OCI-LY7 (cell line): ENCODE measurements at regions not wholly inside any gene's neighbourhood (a gene's known extent, or its start where the extent isn't known, plus 50 kb on each side); places are given as distances from the start of the nearest gene placed in this dataset.

Experiments used
- BruUV-seq: library from RNA; stranded (reverse); fragments of 400-500 nt; replicated peaks from 2 replicates; lab custom pipeline; 2021; lab: Mats Ljungman, UMichigan
- CTCF ChIA-PET: fragments of 300-600 bp; sonication (Branson Sonifier 250); formaldehyde crosslinking; loops from one replicate; lab custom pipeline; 2022; ENCODE audit warnings: antibody characterized with exemption; ENCODE audit not compliant: unreplicated experiment; lab: Charles Lee
- POLR2A ChIA-PET: fragments of 300-600 bp; sonication (Branson Sonifier 250); formaldehyde crosslinking; loops from one replicate; lab custom pipeline; 2022; ENCODE audit warnings: antibody characterized with exemption; lab: Charles Lee
- DNase-seq: peaks from one replicate; pipeline ENCODE4 v3.0.0-alpha.2; 2015; ENCODE audit warnings: low spot score
- H2AFZ ChIP-seq: fragments of 200-600 bp; sonication (generic), shearing (Covaris generic); 2 replicates; pipeline ENCODE4 v1.6.1; 2014; ENCODE audit warnings: mild to moderate bottlenecking, antibody characterized with exemption, low read length, moderate library complexity
- H3K27ac ChIP-seq: fragments of 200-600 bp; sonication (generic); 2 replicates; pipeline ENCODE4 v1.5.1; 2014; ENCODE audit warnings: mixed run types, low read depth, mild to moderate bottlenecking, moderate library complexity, low read length, inconsistent platforms; ENCODE audit not compliant: poor library complexity, severe bottlenecking
- H3K36me3 ChIP-seq: fragments of 200-600 bp; sonication (generic); 2 replicates; pipeline ENCODE4 v1.6.1; 2014; ENCODE audit warnings: mild to moderate bottlenecking, antibody characterized with exemption, low read length, moderate library complexity, mixed read lengths; ENCODE audit not compliant: insufficient read depth
- H3K4me1 ChIP-seq: fragments of 200-600 bp; sonication (generic); 2 replicates; pipeline ENCODE4 v1.5.1; 2014; ENCODE audit warnings: mild to moderate bottlenecking, low read length; ENCODE audit not compliant: insufficient read depth, poor library complexity, severe bottlenecking
- H3K4me2 ChIP-seq: fragments of 200-600 bp; sonication (generic); 2 replicates; pipeline ENCODE4 v1.6.1; 2014; ENCODE audit warnings: mild to moderate bottlenecking, low read length
- H3K4me3 ChIP-seq: fragments of 200-600 bp; sonication (generic); 2 replicates; pipeline ENCODE4 v1.5.1; 2014; ENCODE audit warnings: mild to moderate bottlenecking, low read depth, low read length; ENCODE audit not compliant: poor library complexity, severe bottlenecking
- H3K79me2 ChIP-seq: fragments of 200-600 bp; sonication (generic); 2 replicates; pipeline ENCODE4 v1.6.1; 2016; ENCODE audit warnings: low read depth, mild to moderate bottlenecking, low read length, moderate library complexity, mixed read lengths; ENCODE audit not compliant: insufficient read depth
- H3K9me2 ChIP-seq: fragments of 200-600 bp; sonication (generic); 2 replicates; pipeline ENCODE4 v1.6.1; 2016; ENCODE audit warnings: mild to moderate bottlenecking, low read length, mixed read lengths; ENCODE audit not compliant: insufficient read depth
- H3K9me3 ChIP-seq: fragments of 200-600 bp; sonication (generic); 2 replicates; pipeline ENCODE4 v1.6.1; 2014; ENCODE audit warnings: mild to moderate bottlenecking, mixed run types, low read length, mixed read lengths
- H4K20me1 ChIP-seq: fragments of 200-600 bp; sonication (generic); 2 replicates; pipeline ENCODE4 v1.6.1; 2014; ENCODE audit warnings: mild to moderate bottlenecking, antibody characterized with exemption, low read length, moderate library complexity, mixed read lengths; ENCODE audit not compliant: insufficient read depth
- CTCF ChIP-seq: fragments of 200-600 bp; sonication (generic); conservative IDR thresholded peaks from 2 replicates; pipeline ENCODE4 v1.5.1; 2014; ENCODE audit warnings: mild to moderate bottlenecking, antibody characterized with exemption, low read length, moderate library complexity, mixed read lengths
- EZH2phosphoT487 ChIP-seq: fragments of 200-600 bp; sonication (generic); IDR thresholded peaks from 2 replicates; pipeline ENCODE4 v1.6.1; 2018; ENCODE audit warnings: low read depth, borderline replicate concordance, mild to moderate bottlenecking, mixed run types, antibody characterized with exemption, low read length, moderate library complexity, mixed read lengths
- intact Hi-C: fragments of 100-400 bp; cut with micrococcal nuclease; formaldehyde crosslinking; loops from one replicate; pipeline ENCODE4 v1.10.0; 2022; ENCODE audit not compliant: unreplicated experiment

GRCh38 chr1:58109646-58110200 is 436.8 kb downstream of the OMA1 start:
- no peaks in the 10 kb centered on the region for H4K20me1 ChIP-seq
- H3K4me2 ChIP-seq = no peak overlapping the region
- H3K79me2 ChIP-seq = no peaks in the 10 kb centered on the region
- no peaks in the 10 kb centered on the region for H3K4me1 ChIP-seq
- no peaks in the 10 kb centered on the region for H3K9me2 ChIP-seq
- no peaks in the 10 kb centered on the region for H3K9me3 ChIP-seq
- ChIA-PET CTCF (no interaction called here), POLR2A (no interaction called here)
- H3K27ac ChIP-seq = no peak overlapping the region
- no peaks in the 10 kb centered on the region for H3K36me3 ChIP-seq
- no peak overlapping the region for H3K4me3 ChIP-seq
- intact Hi-C loops = no loop called here
- no TSS peak for BruUV-seq
- no peak overlapping the region for H2AFZ ChIP-seq
- TF ChIP-seq CTCF (no peak), EZH2phosphoT487 (no peak)
- no peak for DNase-seq

DNA sequence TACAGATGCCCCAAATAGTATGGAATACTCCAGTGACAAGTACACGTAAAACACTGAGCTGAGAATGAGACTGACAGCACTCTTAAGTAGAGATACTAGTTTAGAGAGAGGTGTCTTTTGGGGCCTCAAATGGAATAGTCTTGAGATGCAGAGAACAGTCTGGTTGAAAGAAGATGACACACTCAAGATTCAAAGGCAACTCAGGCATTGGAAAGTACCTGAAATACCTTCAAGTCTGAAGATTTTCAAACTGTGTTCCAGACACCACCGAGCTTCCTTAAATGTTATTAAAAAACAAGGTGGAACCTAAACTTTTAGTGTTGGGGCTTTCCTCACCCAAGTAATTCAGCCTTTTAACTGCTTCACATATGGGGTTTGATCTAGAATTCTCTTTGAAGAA is 437.7 kb downstream of the OMA1 start:
- H3K4me1 ChIP-seq = no peaks in the 10 kb centered on the region
- no peak overlapping the region for H3K4me2 ChIP-seq
- H3K4me3 ChIP-seq = no peak overlapping the region
- ChIA-PET POLR2A (no interaction called here), CTCF (no interaction called here)
- H3K36me3 ChIP-seq = no peaks in the 10 kb centered on the region
- H3K9me3 ChIP-seq = no peaks in the 10 kb centered on the region
- TF ChIP-seq CTCF (no peak), EZH2phosphoT487 (no peak)
- H3K27ac ChIP-seq = no peak overlapping the region
- intact Hi-C loops = no loop called here
- H2AFZ ChIP-seq = no peak overlapping the region
- no peak for DNase-seq
- H3K9me2 ChIP-seq = no peaks in the 10 kb centered on the region
- H4K20me1 ChIP-seq = no peaks in the 10 kb centered on the region
- no peaks in the 10 kb centered on the region for H3K79me2 ChIP-seq
- no TSS peak for BruUV-seq

DNA sequence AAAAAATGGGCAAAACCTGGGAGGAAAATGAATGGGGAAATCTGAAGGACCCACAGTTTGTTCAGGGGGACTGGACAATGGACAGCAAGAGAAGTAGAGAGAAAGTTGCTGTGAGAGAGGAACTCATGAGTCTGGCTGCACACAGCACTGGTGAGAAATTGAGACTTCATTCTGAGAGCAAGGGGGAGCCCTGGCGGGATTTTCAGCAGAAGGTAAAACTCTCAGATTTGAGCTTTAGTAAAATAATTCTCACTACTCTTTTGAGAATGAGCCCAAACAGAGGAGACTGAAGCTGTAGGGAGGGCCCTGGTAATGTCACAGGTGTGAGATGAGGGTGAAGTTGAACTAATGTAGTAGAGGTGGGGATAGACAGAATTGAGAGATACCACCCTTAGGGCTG is 438.6 kb downstream of the OMA1 start:
- Histone ChIP-seq H3K79me2 (no peaks in the 10 kb centered on the region), H2AFZ (no peak overlapping the region), H3K4me3 (no peak overlapping the region), H3K9me2 (no peaks in the 10 kb centered on the region), H3K9me3 (no peaks in the 10 kb centered on the region), H3K36me3 (no peaks in the 10 kb centered on the region), H3K4me2 (no peak overlapping the region), H4K20me1 (no peaks in the 10 kb centered on the region), H3K4me1 (no peaks in the 10 kb centered on the region), H3K27ac (no peak overlapping the region)
- BruUV-seq = no TSS peak
- ChIA-PET POLR2A (interaction anchor here (0.8 kb wide), 1 partner anchor 23 kb away, joined by 5 read pairs; no protein-coding TSS in a partner anchor), CTCF (no interaction called here)
- no peak for DNase-seq
- intact Hi-C loops = no loop called here
- TF ChIP-seq CTCF (no peak), EZH2phosphoT487 (no peak)
